Stimulated activated CD4-positive, alpha-beta T cell treated with anti-CD3 and anti-CD28 coated beads, Interleukin-12 subunit alpha, Interleukin-12 subunit beta, amount 100 ng/mL, for 48 hours (primary cell): ENCODE measurements at regions not wholly inside any gene's neighbourhood (a gene's known extent, or its start where the extent isn't known, plus 50 kb on each side); places are given as distances from the start of the nearest gene placed in this dataset.
"Not testable (repeated sequence)": the region's sequence is repeated elsewhere in the genome, so short reads cannot be mapped to it uniquely, and the experiment has no call there.

Source experiments
- DNase-seq, 3 donors: peaks; one replicate each; pipeline ENCODE4 v3.0.0-alpha.2; 2020; ENCODE audit warnings: low read depth in 2 of 3, low spot score in 1 of 3

GRCh38 chr14:86141966-86142365 lies 612.0 kb downstream of the FLRT2 start:
- DNase-seq, result no peak

- no peak for DNase-seq
Observed at GRCh38 chr14:86129426-86129825, 599.5 kb downstream of the FLRT2 start.

- DNase-seq, result no peak
Observed at GRCh38 chr14:86124328-86124727, 594.4 kb downstream of the FLRT2 start.

- DNase-seq, result no peak
Observed at GRCh38 chr14:86115972-86116371, 586.0 kb downstream of the FLRT2 start.

GRCh38 chr14:86110871-86111270 lies 580.9 kb downstream of the FLRT2 start:
- not testable (repeated sequence) for DNase-seq

- no peak for DNase-seq
Observed at GRCh38 chr14:86104691-86105265, 574.8 kb downstream of the FLRT2 start.

GRCh38 chr14:86094512-86094911 lies 564.6 kb downstream of the FLRT2 start:
- no peak for DNase-seq

- DNase-seq, result no peak
Observed at GRCh38 chr14:86091811-86092210, 561.9 kb downstream of the FLRT2 start.

GRCh38 chr14:86088156-86088555 lies 558.2 kb downstream of the FLRT2 start:
- no peak for DNase-seq

- DNase-seq, result no peak
Observed at GRCh38 chr14:86087377-86087776, 557.4 kb downstream of the FLRT2 start.

- DNase-seq, result no peak
Observed at GRCh38 chr14:86086962-86087361, 557.0 kb downstream of the FLRT2 start.

GRCh38 chr14:86084097-86084496 lies 554.2 kb downstream of the FLRT2 start:
- no peak for DNase-seq

GRCh38 chr14:86083616-86084015 lies 553.7 kb downstream of the FLRT2 start:
- no peak for DNase-seq

GRCh38 chr14:86072116-86072894 lies 542.4 kb downstream of the FLRT2 start:
- DNase-seq, result no peak

GRCh38 chr14:86066651-86067050 lies 536.7 kb downstream of the FLRT2 start:
- DNase-seq, result no peak

- DNase-seq, result no peak
Observed at GRCh38 chr14:86065407-86065806, 535.5 kb downstream of the FLRT2 start.

- not testable (repeated sequence) for DNase-seq
Observed at GRCh38 chr14:86064595-86064994, 534.7 kb downstream of the FLRT2 start.

GRCh38 chr14:86057018-86057667 lies 527.2 kb downstream of the FLRT2 start:
- DNase-seq, result peak in 1 of 3 donors; percentile 15

- no peak for DNase-seq
Observed at GRCh38 chr14:86055512-86056075, 525.6 kb downstream of the FLRT2 start.

- no peak for DNase-seq
Observed at GRCh38 chr14:86052868-86053267, 522.9 kb downstream of the FLRT2 start.

- no peak for DNase-seq
Observed at GRCh38 chr14:86050757-86051156, 520.8 kb downstream of the FLRT2 start.

GRCh38 chr14:86050072-86050683 lies 520.2 kb downstream of the FLRT2 start:
- DNase-seq, result no peak
